ENCODE measurements at regions not wholly inside any gene's neighbourhood (a gene's known extent, or its start where the extent isn't known, plus 50 kb on each side); places are given as distances from the start of the nearest gene placed in this dataset.

- peaks cover 5 to 11% of the 10 kb centered on the region in 2 donors for H3K4me1 ChIP-seq
- TF ChIP-seq CTCF (IDR thresholded peaks at IDR 0.05 in 4 of 5, conservative IDR thresholded peaks at IDR 0.05 in 1 of 5): no peak
- no peak for TF ChIP-seq POLR2A (IDR thresholded peaks at IDR 0.05)
- intact Hi-C loops (cut with DNase I; ENCODE audit: low total_unique reads): no loop called here
- in situ Hi-C loops (cut with MboI; ENCODE audit: low sequenced_read_pairs in 4 of 4): no loop called here
- H3K4me3 ChIP-seq: no peak overlapping the region
- H3K27me3 ChIP-seq: no peaks in the 10 kb centered on the region
- no peak for ATAC-seq
- no peak for DNase-seq
- H3K36me3 ChIP-seq: no peaks in the 10 kb centered on the region
- peak overlapping the region in 1 of 4 donors; percentile 2 for H3K27ac ChIP-seq
- H3K9me3 ChIP-seq: no peaks in the 10 kb centered on the region
Observed at GRCh38 chr14:51318813-51319597, 79.0 kb downstream of the TMX1 start.

DNA sequence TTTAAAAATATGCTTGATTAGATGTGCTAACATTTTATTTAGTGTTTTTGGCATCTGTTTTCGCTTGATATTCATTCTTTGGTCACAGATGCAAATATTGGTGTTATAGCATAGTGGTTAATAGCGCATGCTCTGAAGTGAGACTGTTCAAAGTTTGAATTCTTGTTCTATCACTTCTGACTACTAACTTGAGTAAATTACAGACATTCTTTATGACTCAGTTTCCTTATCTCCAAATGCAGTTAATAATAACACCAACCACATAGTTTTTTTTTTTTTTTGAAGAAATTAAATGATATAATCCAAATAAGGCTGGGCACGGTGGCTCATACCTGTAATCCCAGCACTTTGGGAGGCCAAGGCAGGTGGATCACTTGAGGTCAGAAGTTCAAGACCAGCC is 81.0 kb downstream of the TMX1 start:
- ATAC-seq (no peak), DNase-seq (no peak)
- H3K27ac ChIP-seq: no peak overlapping the region
- no peaks in the 10 kb centered on the region for H3K36me3 ChIP-seq
- peaks cover 5 to 11% of the 10 kb centered on the region in 2 donors for H3K4me1 ChIP-seq
- TF ChIP-seq CTCF (IDR thresholded peaks at IDR 0.05 in 4 of 5, conservative IDR thresholded peaks at IDR 0.05 in 1 of 5) (no peak), POLR2A (IDR thresholded peaks at IDR 0.05) (no peak)
- in situ Hi-C loops (cut with MboI; ENCODE audit: low sequenced_read_pairs in 4 of 4) (no loop called here), intact Hi-C loops (cut with DNase I; ENCODE audit: low total_unique reads) (no loop called here)
- H3K9me3 ChIP-seq: no peaks in the 10 kb centered on the region
- H3K4me3 ChIP-seq: no peak overlapping the region
- H3K27me3 ChIP-seq: no peaks in the 10 kb centered on the region

DNA sequence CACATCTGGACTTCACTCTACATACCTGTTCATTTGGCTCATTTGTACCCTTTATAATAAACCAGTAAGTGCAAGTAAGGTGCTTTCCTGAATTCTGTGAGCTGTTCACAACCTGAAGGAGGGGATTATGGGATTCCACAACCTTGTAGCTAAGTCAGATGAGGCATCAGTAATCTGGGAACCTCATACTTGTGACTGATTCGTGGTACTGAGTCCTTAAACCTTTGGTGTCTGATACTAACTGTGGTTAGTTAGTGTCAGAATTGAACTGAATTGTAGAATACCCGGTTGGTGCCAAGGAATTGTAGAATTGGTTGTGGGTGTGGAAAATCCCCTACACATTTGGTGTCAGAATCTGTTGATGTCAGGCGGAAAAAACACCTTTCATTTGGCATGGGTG is 83.4 kb downstream of the TMX1 start:
- intact Hi-C loops (cut with DNase I; ENCODE audit: low total_unique reads): no loop called here
- Histone ChIP-seq H3K9me3 (no peaks in the 10 kb centered on the region), H3K4me3 (no peak overlapping the region), H3K27ac (no peak overlapping the region), H3K4me1 (peaks cover 10 to 26% of the 10 kb centered on the region in 2 donors), H3K36me3 (no peaks in the 10 kb centered on the region), H3K27me3 (no peaks in the 10 kb centered on the region)
- in situ Hi-C loops (cut with MboI; ENCODE audit: low sequenced_read_pairs in 4 of 4): no loop called here
- ATAC-seq (no peak), DNase-seq (no peak)
- no peak for TF ChIP-seq POLR2A (IDR thresholded peaks at IDR 0.05)
- TF ChIP-seq CTCF (IDR thresholded peaks at IDR 0.05 in 4 of 5, conservative IDR thresholded peaks at IDR 0.05 in 1 of 5): no peak

DNA sequence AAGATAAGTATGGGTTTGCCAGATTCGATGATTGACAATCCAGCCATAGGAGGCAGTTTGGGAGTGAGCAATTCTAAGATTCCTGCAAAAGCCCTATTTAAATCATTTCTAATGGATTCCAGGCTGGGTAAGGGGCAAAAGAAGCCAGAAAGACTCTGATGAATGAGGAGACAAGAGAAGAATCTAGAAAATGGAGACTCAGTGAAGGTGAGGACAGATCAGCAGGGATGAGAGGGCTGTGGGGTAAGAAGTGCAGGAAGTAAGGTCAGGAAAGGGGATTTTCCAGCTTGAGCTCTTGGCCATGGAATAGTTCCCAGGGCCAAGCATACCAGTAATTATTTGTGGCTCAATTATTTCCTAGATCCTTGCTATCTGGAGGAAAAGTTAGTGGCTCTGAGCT is 87.3 kb downstream of the TMX1 start:
- in situ Hi-C loops (cut with MboI; ENCODE audit: low sequenced_read_pairs in 4 of 4) (no loop called here), intact Hi-C loops (cut with DNase I; ENCODE audit: low total_unique reads) (no loop called here)
- H3K4me3 ChIP-seq: no peak overlapping the region
- H3K36me3 ChIP-seq: no peaks in the 10 kb centered on the region
- H3K9me3 ChIP-seq: no peaks in the 10 kb centered on the region
- H3K4me1 ChIP-seq: peaks cover 9 to 22% of the 10 kb centered on the region in 2 donors
- no peak for ATAC-seq
- DNase-seq: no peak
- H3K27ac ChIP-seq: peak overlapping the region in 1 of 4 donors; percentile 18
- TF ChIP-seq CTCF (IDR thresholded peaks at IDR 0.05 in 4 of 5, conservative IDR thresholded peaks at IDR 0.05 in 1 of 5): no peak
- TF ChIP-seq POLR2A (IDR thresholded peaks at IDR 0.05): no peak
- no peaks in the 10 kb centered on the region for H3K27me3 ChIP-seq

Data from gastrocnemius medialis (tissue), 4 donors.